Stimulated activated CD4-positive, alpha-beta T cell treated with anti-CD3 and anti-CD28 coated beads, TNF-alpha, amount 100 ng/mL, for 24 hours (primary cell): ENCODE measurements at regions not wholly inside any gene's neighbourhood (a gene's known extent, or its start where the extent isn't known, plus 50 kb on each side); places are given as distances from the start of the nearest gene placed in this dataset.

Experiments
- DNase-seq, 3 experiments: peaks; one replicate each; pipeline ENCODE4 v3.0.0-alpha.2; 2020; ENCODE audit warnings: low read depth in 3 of 3

- peak in 1 of 3 experiments; percentile 24 for DNase-seq
Measured at GRCh38 chr3:193780810-193781478, 187.9 kb downstream of the OPA1 start.

GRCh38 chr3:193782276-193782647, 189.3 kb downstream of the OPA1 start:
- no peak for DNase-seq

- no peak for DNase-seq
Measured at GRCh38 chr3:193782747-193783146, 189.7 kb downstream of the OPA1 start.

GRCh38 chr3:193783166-193783896, 190.3 kb downstream of the OPA1 start:
- DNase-seq = no peak

- DNase-seq = no peak
Measured at GRCh38 chr3:193784822-193785221, 191.8 kb downstream of the OPA1 start.

- DNase-seq = no peak
Measured at GRCh38 chr3:193787496-193787870, 194.5 kb downstream of the OPA1 start.

- DNase-seq = peak in 1 of 3 experiments; percentile 4
Measured at GRCh38 chr3:193788189-193788991, 195.4 kb downstream of the OPA1 start.

- DNase-seq = no peak
Measured at GRCh38 chr3:193789455-193789854, 196.4 kb downstream of the OPA1 start.

GRCh38 chr3:193790086-193790990, 197.3 kb downstream of the OPA1 start:
- DNase-seq = no peak

GRCh38 chr3:193791041-193792032, 198.3 kb downstream of the OPA1 start:
- DNase-seq = no peak

GRCh38 chr3:193793123-193793522, 200.1 kb downstream of the OPA1 start:
- no peak for DNase-seq

GRCh38 chr3:193794002-193794881, 201.2 kb downstream of the OPA1 start:
- no peak for DNase-seq

GRCh38 chr3:193795062-193795690, 202.2 kb downstream of the OPA1 start:
- no peak for DNase-seq

GRCh38 chr3:193796089-193796488, 203.1 kb downstream of the OPA1 start:
- DNase-seq = no peak

- DNase-seq = no peak
Measured at GRCh38 chr3:193797566-193797965, 204.6 kb downstream of the OPA1 start.

GRCh38 chr3:193798051-193798450, 205.0 kb downstream of the OPA1 start:
- no peak for DNase-seq

GRCh38 chr3:193800138-193801043, 207.4 kb downstream of the OPA1 start:
- DNase-seq = no peak

- no peak for DNase-seq
Measured at GRCh38 chr3:193801097-193801496, 208.1 kb downstream of the OPA1 start.
